Right lobe of liver (tissue), 4 donors: ENCODE measurements at regions not wholly inside any gene's neighbourhood (a gene's known extent, or its start where the extent isn't known, plus 50 kb on each side); places are given as distances from the start of the nearest gene placed in this dataset.

Experiments
- CTCF ChIP-seq, 4 donors: fragments of 200-600 bp in 3 of 4; fragments of 450-650 bp in 1 of 4; IDR thresholded peaks; one replicate each; pipeline versions ENCODE4 v1.5.1 to v1.8.0; 2016 to 2022; ENCODE audit warnings: antibody characterized with exemption in 4 of 4, mild to moderate bottlenecking in 2 of 4
- POLR2A ChIP-seq: fragments of 450-650 bp; IDR thresholded peaks from one replicate; pipeline ENCODE4 v1.6.1; 2017; ENCODE audit warnings: antibody characterized with exemption, mild to moderate bottlenecking
- donor health status: DM: no; HTN: no; CAD: no.
- donor health status: DM: no; HTN: no; CAD: no.
- donor health status: DM: no; HTN: yes; CAD: no.

- TF ChIP-seq CTCF (IDR thresholded peaks at IDR 0.05) (no peak), POLR2A (no peak)
Measured at GRCh38 chr3:110670407-110670806, 401.2 kb upstream of the NECTIN3 start.
